ENCODE measurements at regions not wholly inside any gene's neighbourhood (a gene's known extent, or its start where the extent isn't known, plus 50 kb on each side); places are given as distances from the start of the nearest gene placed in this dataset.
"Not testable (repeated sequence)": the region's sequence is repeated elsewhere in the genome, so short reads cannot be mapped to it uniquely, and the experiment has no call there.

- 71 to 78% methylated on average over 5 of the region's 5 CpGs for WGBS, 2 donors
- Histone ChIP-seq H3K9me3 (no peaks in the 10 kb centered on the region), H3K27ac (no peak overlapping the region), H3K4me3 (replicated peaks in 1 of 3) (no peak overlapping the region), H3K27me3 (no peaks in the 10 kb centered on the region), H3K4me1 (no peaks in the 10 kb centered on the region), H3K36me3 (no peaks in the 10 kb centered on the region)
- TF ChIP-seq POLR2A (IDR thresholded peaks at IDR 0.05) (no peak), CTCF (IDR thresholded peaks at IDR 0.05) (no peak)
- DNase-seq: no peak
- intact Hi-C loops (cut with DNase I): no loop called here
Observed at GRCh38 chr7:93027044-93027443, 90.7 kb downstream of the SAMD9 start.

- H3K9me3 ChIP-seq: no peaks in the 10 kb centered on the region
- H3K27ac ChIP-seq: no peak overlapping the region
- WGBS, 2 donors: 70 to 78% methylated on average over 3 of the region's 3 CpGs
- no peak for TF ChIP-seq CTCF (IDR thresholded peaks at IDR 0.05)
- no peak for TF ChIP-seq POLR2A (IDR thresholded peaks at IDR 0.05)
- H3K4me1 ChIP-seq: no peaks in the 10 kb centered on the region
- intact Hi-C loops (cut with DNase I): no loop called here
- no peaks in the 10 kb centered on the region for H3K27me3 ChIP-seq
- H3K36me3 ChIP-seq: no peaks in the 10 kb centered on the region
- DNase-seq: no peak
- H3K4me3 ChIP-seq (replicated peaks in 1 of 3): no peak overlapping the region
Observed at GRCh38 chr7:93026425-93026824, 91.4 kb downstream of the SAMD9 start.

- H3K27ac ChIP-seq: no peak overlapping the region
- no peaks in the 10 kb centered on the region for H3K9me3 ChIP-seq
- no peaks in the 10 kb centered on the region for H3K4me1 ChIP-seq
- TF ChIP-seq CTCF (IDR thresholded peaks at IDR 0.05): no peak
- TF ChIP-seq POLR2A (IDR thresholded peaks at IDR 0.05): no peak
- WGBS, 2 donors: 85 to 87% methylated on average over 2 of the region's 2 CpGs
- no peaks in the 10 kb centered on the region for H3K27me3 ChIP-seq
- H3K4me3 ChIP-seq (replicated peaks in 1 of 3): no peak overlapping the region
- no peak for DNase-seq
- H3K36me3 ChIP-seq: no peaks in the 10 kb centered on the region
- intact Hi-C loops (cut with DNase I): no loop called here
Observed at GRCh38 chr7:93025389-93025788, 92.4 kb downstream of the SAMD9 start.

GRCh38 chr7:93022931-93023478 is 94.8 kb downstream of the SAMD9 start:
- DNase-seq; H3K4me1 ChIP-seq; H3K4me3 ChIP-seq (replicated peaks in 1 of 3); H3K9me3 ChIP-seq; H3K27ac ChIP-seq; H3K36me3 ChIP-seq; H3K27me3 ChIP-seq; intact Hi-C loops (cut with DNase I): not testable (repeated sequence)
- WGBS, 2 donors: 93 to 94% methylated on average over 6 of the region's 6 CpGs

- TF ChIP-seq POLR2A (IDR thresholded peaks at IDR 0.05) (no peak), CTCF (IDR thresholded peaks at IDR 0.05) (no peak)
- Histone ChIP-seq H3K9me3 (no peaks in the 10 kb centered on the region), H3K27me3 (no peaks in the 10 kb centered on the region), H3K4me1 (no peaks in the 10 kb centered on the region), H3K36me3 (no peaks in the 10 kb centered on the region), H3K27ac (no peak overlapping the region), H3K4me3 (replicated peaks in 1 of 3) (no peak overlapping the region)
- WGBS, 2 donors: 84 to 94% methylated on average over 2 of the region's 2 CpGs
- intact Hi-C loops (cut with DNase I): no loop called here
- DNase-seq: no peak
Observed at GRCh38 chr7:93021748-93022147, 96.0 kb downstream of the SAMD9 start.

GRCh38 chr7:93018716-93019115 is 99.1 kb downstream of the SAMD9 start:
- WGBS, 2 donors: 97 to 98% methylated on average over 2 of the region's 2 CpGs
- intact Hi-C loops (cut with DNase I): no loop called here
- Histone ChIP-seq H3K9me3 (no peaks in the 10 kb centered on the region), H3K4me1 (no peaks in the 10 kb centered on the region), H3K27me3 (no peaks in the 10 kb centered on the region), H3K36me3 (no peaks in the 10 kb centered on the region), H3K27ac (no peak overlapping the region), H3K4me3 (replicated peaks in 1 of 3) (no peak overlapping the region)
- no peak for DNase-seq
- TF ChIP-seq CTCF (IDR thresholded peaks at IDR 0.05): no peak
- TF ChIP-seq POLR2A (IDR thresholded peaks at IDR 0.05): no peak
